ENCODE measurements at regions not wholly inside any gene's neighbourhood (a gene's known extent, or its start where the extent isn't known, plus 50 kb on each side); places are given as distances from the start of the nearest gene placed in this dataset.
"Not testable (repeated sequence)": the region's sequence is repeated elsewhere in the genome, so short reads cannot be mapped to it uniquely, and the experiment has no call there.

- TF ChIP-seq, protein P1, sequence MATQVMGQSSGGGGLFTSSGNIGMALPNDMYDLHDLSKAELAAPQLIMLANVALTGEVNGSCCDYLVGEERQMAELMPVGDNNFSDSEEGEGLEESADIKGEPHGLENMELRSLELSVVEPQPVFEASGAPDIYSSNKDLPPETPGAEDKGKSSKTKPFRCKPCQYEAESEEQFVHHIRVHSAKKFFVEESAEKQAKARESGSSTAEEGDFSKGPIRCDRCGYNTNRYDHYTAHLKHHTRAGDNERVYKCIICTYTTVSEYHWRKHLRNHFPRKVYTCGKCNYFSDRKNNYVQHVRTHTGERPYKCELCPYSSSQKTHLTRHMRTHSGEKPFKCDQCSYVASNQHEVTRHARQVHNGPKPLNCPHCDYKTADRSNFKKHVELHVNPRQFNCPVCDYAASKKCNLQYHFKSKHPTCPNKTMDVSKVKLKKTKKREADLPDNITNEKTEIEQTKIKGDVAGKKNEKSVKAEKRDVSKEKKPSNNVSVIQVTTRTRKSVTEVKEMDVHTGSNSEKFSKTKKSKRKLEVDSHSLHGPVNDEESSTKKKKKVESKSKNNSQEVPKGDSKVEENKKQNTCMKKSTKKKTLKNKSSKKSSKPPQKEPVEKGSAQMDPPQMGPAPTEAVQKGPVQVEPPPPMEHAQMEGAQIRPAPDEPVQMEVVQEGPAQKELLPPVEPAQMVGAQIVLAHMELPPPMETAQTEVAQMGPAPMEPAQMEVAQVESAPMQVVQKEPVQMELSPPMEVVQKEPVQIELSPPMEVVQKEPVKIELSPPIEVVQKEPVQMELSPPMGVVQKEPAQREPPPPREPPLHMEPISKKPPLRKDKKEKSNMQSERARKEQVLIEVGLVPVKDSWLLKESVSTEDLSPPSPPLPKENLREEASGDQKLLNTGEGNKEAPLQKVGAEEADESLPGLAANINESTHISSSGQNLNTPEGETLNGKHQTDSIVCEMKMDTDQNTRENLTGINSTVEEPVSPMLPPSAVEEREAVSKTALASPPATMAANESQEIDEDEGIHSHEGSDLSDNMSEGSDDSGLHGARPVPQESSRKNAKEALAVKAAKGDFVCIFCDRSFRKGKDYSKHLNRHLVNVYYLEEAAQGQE (IDR thresholded peaks at IDR 0.05; ENCODE audit: insufficient replicate concordance, low read depth) = not testable (repeated sequence)
- not testable (repeated sequence) for TF ChIP-seq POLR2AphosphoS5 (IDR thresholded peaks at IDR 0.05; ENCODE audit: low read depth)
Measured at GRCh38 chr1:8149756-8150155, 123.6 kb upstream of the ERRFI1 start.
